ENCODE measurements at regions not wholly inside any gene's neighbourhood (a gene's known extent, or its start where the extent isn't known, plus 50 kb on each side); places are given as distances from the start of the nearest gene placed in this dataset.
"Not testable (repeated sequence)": the region's sequence is repeated elsewhere in the genome, so short reads cannot be mapped to it uniquely, and the experiment has no call there.

- not testable (repeated sequence) for H3K79me2 ChIP-seq (ENCODE audit: insufficient read depth, low read length); H3K4me1 ChIP-seq (ENCODE audit: insufficient read depth, low read length, poor library complexity, severe bottlenecking); H3K27me3 ChIP-seq (ENCODE audit: insufficient read depth, low read length, poor library complexity, severe bottlenecking); H4K20me1 ChIP-seq (ENCODE audit: insufficient read depth, low read length, poor library complexity, severe bottlenecking); H3K9me2 ChIP-seq (replicated peaks; ENCODE audit: low read depth, low read length); H3F3A ChIP-seq (ENCODE audit: low read depth); H3K9me3 ChIP-seq (ENCODE audit: insufficient read depth, low read depth, low read length); H3K9ac ChIP-seq (ENCODE audit: low read depth, low read length, poor library complexity, severe bottlenecking); H3K36me3 ChIP-seq (ENCODE audit: insufficient read depth, low read length); H2AFZ ChIP-seq (ENCODE audit: low read length); H3K4me2 ChIP-seq (ENCODE audit: low read depth, low read length, poor library complexity, severe bottlenecking); H3K4me3 ChIP-seq (ENCODE audit: low read length, poor library complexity, severe bottlenecking)
Observed at GRCh38 chr4:73671348-73671747, 51.1 kb upstream of the RASSF6 start.

GRCh38 chr4:73673286-73673685 lies 53.0 kb upstream of the RASSF6 start:
- Histone ChIP-seq H3K4me1 (ENCODE audit: insufficient read depth, low read length, poor library complexity, severe bottlenecking) (no peaks in the 10 kb centered on the region), H4K20me1 (ENCODE audit: insufficient read depth, low read length, poor library complexity, severe bottlenecking) (no peaks in the 10 kb centered on the region), H3K4me3 (ENCODE audit: low read length, poor library complexity, severe bottlenecking) (no peak overlapping the region), H2AFZ (ENCODE audit: low read length) (no peak overlapping the region), H3K36me3 (ENCODE audit: insufficient read depth, low read length) (no peaks in the 10 kb centered on the region), H3K79me2 (ENCODE audit: insufficient read depth, low read length) (no peaks in the 10 kb centered on the region), H3K9me3 (ENCODE audit: insufficient read depth, low read depth, low read length) (no peaks in the 10 kb centered on the region), H3F3A (ENCODE audit: low read depth) (no peaks in the 10 kb centered on the region), H3K9me2 (replicated peaks; ENCODE audit: low read depth, low read length) (no peaks in the 10 kb centered on the region), H3K9ac (ENCODE audit: low read depth, low read length, poor library complexity, severe bottlenecking) (no peak overlapping the region), H3K27me3 (ENCODE audit: insufficient read depth, low read length, poor library complexity, severe bottlenecking) (no peaks in the 10 kb centered on the region), H3K4me2 (ENCODE audit: low read depth, low read length, poor library complexity, severe bottlenecking) (no peak overlapping the region)
- TF ChIP-seq EZH2phosphoT487 (IDR thresholded peaks at IDR 0.05; ENCODE audit: borderline replicate concordance) (no peak), CTCF (conservative IDR thresholded peaks at IDR 0.05; ENCODE audit: low read length) (no peak)

GRCh38 chr4:73674451-73674919 lies 54.2 kb upstream of the RASSF6 start:
- H3K9me2 ChIP-seq (replicated peaks; ENCODE audit: low read depth, low read length), result no peaks in the 10 kb centered on the region
- no peaks in the 10 kb centered on the region for H3K36me3 ChIP-seq (ENCODE audit: insufficient read depth, low read length)
- TF ChIP-seq EZH2phosphoT487 (IDR thresholded peaks at IDR 0.05; ENCODE audit: borderline replicate concordance), result no peak
- TF ChIP-seq CTCF (conservative IDR thresholded peaks at IDR 0.05; ENCODE audit: low read length), result no peak
- no peak overlapping the region; the same call in 1 of the 2 replicates for H2AFZ ChIP-seq (ENCODE audit: low read length)
- no peaks in the 10 kb centered on the region for H3K9me3 ChIP-seq (ENCODE audit: insufficient read depth, low read depth, low read length)
- H3K4me2 ChIP-seq (ENCODE audit: low read depth, low read length, poor library complexity, severe bottlenecking), result no peak overlapping the region
- H3K27me3 ChIP-seq (ENCODE audit: insufficient read depth, low read length, poor library complexity, severe bottlenecking), result no peaks in the 10 kb centered on the region
- no peak overlapping the region for H3K9ac ChIP-seq (ENCODE audit: low read depth, low read length, poor library complexity, severe bottlenecking)
- no peaks in the 10 kb centered on the region for H3F3A ChIP-seq (ENCODE audit: low read depth)
- no peaks in the 10 kb centered on the region for H3K79me2 ChIP-seq (ENCODE audit: insufficient read depth, low read length)
- H4K20me1 ChIP-seq (ENCODE audit: insufficient read depth, low read length, poor library complexity, severe bottlenecking), result no peaks in the 10 kb centered on the region
- no peaks in the 10 kb centered on the region for H3K4me1 ChIP-seq (ENCODE audit: insufficient read depth, low read length, poor library complexity, severe bottlenecking)
- H3K4me3 ChIP-seq (ENCODE audit: low read length, poor library complexity, severe bottlenecking), result no peak overlapping the region

GRCh38 chr4:73675623-73676022 lies 55.4 kb upstream of the RASSF6 start:
- Histone ChIP-seq H3K36me3 (ENCODE audit: insufficient read depth, low read length) (no peaks in the 10 kb centered on the region), H2AFZ (ENCODE audit: low read length) (no peak overlapping the region), H3K9me2 (replicated peaks; ENCODE audit: low read depth, low read length) (no peaks in the 10 kb centered on the region), H3F3A (ENCODE audit: low read depth) (no peaks in the 10 kb centered on the region), H3K4me1 (ENCODE audit: insufficient read depth, low read length, poor library complexity, severe bottlenecking) (no peaks in the 10 kb centered on the region), H3K79me2 (ENCODE audit: insufficient read depth, low read length) (no peaks in the 10 kb centered on the region), H3K9ac (ENCODE audit: low read depth, low read length, poor library complexity, severe bottlenecking) (no peak overlapping the region), H3K9me3 (ENCODE audit: insufficient read depth, low read depth, low read length) (no peaks in the 10 kb centered on the region), H3K4me3 (ENCODE audit: low read length, poor library complexity, severe bottlenecking) (no peak overlapping the region), H4K20me1 (ENCODE audit: insufficient read depth, low read length, poor library complexity, severe bottlenecking) (no peaks in the 10 kb centered on the region), H3K27me3 (ENCODE audit: insufficient read depth, low read length, poor library complexity, severe bottlenecking) (no peaks in the 10 kb centered on the region), H3K4me2 (ENCODE audit: low read depth, low read length, poor library complexity, severe bottlenecking) (no peak overlapping the region)
- TF ChIP-seq EZH2phosphoT487 (IDR thresholded peaks at IDR 0.05; ENCODE audit: borderline replicate concordance) (no peak), CTCF (conservative IDR thresholded peaks at IDR 0.05; ENCODE audit: low read length) (no peak)

Data from Loucy (cell line).